Inflammatory macrophage treated with lipopolysaccharide for 4 hours (primary cell): ENCODE measurements at regions not wholly inside any gene's neighbourhood (a gene's known extent, or its start where the extent isn't known, plus 50 kb on each side); places are given as distances from the start of the nearest gene placed in this dataset.

ENCODE experiments used
- DNase-seq: peaks from one replicate; pipeline ENCODE4 v3.0.0-alpha.2; 2020

DNA sequence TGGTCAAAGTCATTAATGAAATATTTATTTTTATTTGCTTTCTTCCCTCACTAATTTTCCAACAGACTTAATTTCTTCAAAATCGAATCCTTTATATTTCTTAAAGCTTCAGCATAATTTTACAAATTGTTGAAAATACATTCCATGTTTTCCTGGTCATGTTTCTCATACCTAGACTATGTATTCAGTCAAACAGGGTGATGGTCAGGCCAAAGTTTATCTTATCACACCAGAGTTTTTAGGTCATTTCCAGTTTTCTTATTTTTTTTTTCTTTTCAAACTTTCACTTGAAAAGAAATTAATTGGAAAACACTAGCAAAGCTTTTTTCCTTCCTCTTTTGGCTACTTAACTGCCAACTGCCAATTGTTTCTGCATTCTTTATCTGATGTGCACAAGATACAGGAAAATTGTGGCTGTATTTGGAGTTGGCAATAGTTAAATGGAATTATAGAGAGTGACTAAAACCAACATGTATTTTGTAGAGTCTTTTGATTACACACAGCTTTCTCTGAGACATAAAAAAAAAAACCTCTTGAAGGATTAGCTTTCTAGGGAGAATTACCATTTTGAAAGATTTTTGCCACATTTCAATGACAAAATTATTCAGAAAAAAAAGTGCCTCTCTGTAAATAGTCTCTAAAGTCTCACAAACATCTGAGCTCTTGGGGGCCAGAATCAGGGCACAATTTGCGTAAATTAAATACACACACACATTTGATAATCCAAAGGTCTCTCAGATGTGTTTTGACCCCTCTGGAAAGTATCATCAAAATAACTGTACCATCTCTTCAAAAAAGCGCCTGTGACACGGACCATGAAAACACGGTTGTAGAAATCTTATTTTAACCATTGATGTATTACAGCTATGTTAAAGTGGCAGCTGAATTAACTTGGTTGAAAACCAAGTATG, 603.2 kb upstream of the KCNMB2 start:
- DNase-seq = peak; percentile 7

- DNase-seq = no peak
Measured at GRCh38 chr3:177934001-177934891, 602.0 kb upstream of the KCNMB2 start.

- no peak for DNase-seq
Measured at GRCh38 chr3:177935047-177935446, 601.2 kb upstream of the KCNMB2 start.

- DNase-seq = no peak
Measured at GRCh38 chr3:177936721-177937120, 599.5 kb upstream of the KCNMB2 start.

DNA sequence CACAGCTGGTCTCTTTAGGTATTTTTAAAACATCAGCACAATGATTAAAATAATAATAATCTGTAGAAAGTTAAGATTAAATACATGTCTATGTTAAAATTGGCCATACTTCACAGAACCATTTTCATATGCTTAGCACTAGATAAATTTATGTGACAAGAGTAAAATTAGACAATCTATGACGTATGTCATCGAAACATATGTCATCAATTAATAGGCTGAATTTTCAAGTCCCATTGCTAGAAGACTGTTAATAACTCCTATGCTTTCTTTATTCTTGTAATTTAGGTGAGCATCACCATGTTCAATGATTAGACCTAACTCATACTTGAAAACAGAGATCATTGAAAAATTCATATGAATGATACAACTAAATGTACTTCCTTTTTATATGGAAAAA, 593.3 kb upstream of the KCNMB2 start:
- no peak for DNase-seq

GRCh38 chr3:177944228-177944661, 592.0 kb upstream of the KCNMB2 start:
- DNase-seq = peak; percentile 88

DNA sequence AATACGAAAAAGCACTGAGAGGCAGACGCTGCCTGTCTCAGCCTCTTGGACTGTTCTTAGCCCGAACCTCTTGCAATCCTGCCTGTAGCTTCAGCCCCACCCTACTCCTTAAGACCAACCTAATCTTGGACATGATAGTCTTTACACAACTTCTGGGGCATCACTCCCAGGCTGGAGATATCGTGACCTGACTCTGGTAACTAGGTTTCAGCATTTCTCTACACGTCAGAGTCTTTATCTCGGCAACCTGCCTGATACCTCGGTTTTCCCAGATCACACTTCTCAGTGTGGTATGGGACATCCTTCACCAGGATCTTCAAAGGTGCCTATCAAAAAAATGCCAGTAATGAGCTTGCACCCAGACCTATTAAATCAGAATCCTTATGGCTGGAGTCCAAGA, 590.2 kb upstream of the KCNMB2 start:
- DNase-seq = no peak

- no peak for DNase-seq
Measured at GRCh38 chr3:177946497-177946896, 589.7 kb upstream of the KCNMB2 start.

DNA sequence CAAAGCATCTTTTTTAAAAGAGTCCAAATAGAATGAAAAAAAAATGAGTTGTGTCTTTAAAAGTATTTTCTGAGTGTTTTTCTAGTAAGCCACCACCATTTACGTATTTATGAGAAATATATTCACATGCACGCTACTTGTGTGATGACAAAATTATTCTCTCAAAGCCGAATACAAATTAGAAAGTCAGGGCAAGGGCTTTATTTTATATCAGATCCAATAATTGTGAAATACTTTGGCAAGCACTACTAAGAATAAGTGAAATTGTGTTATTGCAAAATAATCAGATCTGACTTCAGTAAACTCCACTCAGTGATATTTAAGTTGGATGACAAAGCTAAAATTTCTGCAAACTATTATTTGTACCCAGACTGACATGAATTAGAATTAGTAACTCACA, 589.3 kb upstream of the KCNMB2 start:
- DNase-seq = peak; percentile 65

- DNase-seq = no peak
Measured at GRCh38 chr3:177947901-177948300, 588.3 kb upstream of the KCNMB2 start.

DNA sequence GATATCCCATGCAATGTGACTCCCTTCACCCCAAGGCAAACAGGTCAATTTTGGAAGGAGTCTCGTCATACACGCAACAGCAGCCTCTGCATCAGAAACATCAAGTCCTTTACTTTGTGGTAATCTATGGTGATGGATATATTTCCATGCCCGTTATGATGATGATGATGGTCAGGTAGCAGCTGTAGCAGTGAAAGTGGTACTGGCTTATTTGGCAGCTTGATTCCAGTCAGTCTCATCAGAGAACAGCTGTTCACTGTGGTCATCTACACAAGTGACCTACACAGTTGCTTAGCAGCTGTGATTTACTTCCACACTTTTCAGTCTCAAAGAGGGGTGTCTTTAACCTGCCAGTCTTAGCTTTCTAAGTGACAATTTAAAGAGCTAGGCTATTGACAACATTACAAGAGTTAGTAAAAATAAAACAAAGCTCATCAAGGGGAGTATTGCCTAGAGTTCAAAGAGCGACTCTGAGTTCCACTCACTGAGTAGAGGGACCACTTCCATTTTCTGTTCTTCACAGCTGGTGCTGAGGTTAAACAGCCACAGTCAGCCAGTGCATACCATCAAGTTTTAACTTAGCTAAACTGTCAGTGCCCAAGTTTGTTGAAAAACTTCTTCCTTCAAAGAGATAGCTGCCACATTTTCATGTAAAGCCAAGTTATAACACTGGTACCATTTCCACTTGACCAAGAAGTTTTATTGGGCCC, 587.4 kb upstream of the KCNMB2 start:
- no peak for DNase-seq

DNA sequence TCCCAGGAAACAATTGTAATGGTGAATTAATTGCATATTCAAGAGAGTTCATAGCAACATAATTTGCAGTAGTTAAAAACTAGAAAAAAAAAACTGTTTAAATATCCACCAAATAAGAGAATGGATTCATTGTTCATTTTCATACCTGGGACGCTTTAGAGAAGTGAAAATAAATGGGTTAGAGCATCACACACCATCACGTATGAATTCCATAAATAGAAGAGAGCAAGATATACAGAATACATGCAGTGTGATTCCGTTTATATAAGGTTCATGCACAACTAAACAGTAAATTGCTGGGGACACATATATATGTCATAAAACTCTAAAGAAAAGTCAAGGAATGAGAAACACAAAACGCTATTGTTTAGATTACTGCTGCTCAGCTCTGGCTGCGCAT, 577.0 kb upstream of the KCNMB2 start:
- no peak for DNase-seq

- no peak for DNase-seq
Measured at GRCh38 chr3:177960014-177960413, 576.2 kb upstream of the KCNMB2 start.

DNA sequence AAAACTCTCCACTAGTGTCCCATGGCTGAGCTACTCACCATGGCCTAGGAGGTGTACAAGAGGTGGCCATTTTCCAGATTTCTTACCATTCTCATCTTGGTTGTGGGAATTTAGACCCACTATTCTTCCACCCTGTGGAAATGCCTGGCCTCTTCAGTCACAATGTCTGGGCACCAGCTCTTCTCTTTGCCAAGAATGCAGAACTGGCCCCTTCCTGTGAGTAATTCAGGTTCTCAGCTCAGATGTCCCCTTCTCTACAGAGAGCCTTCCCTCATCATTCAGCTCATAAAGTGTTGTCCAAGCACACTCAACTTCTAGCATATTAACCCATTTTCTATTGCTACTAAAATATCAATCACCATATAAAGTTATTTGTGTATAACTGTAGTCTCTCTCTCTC, 575.5 kb upstream of the KCNMB2 start:
- DNase-seq = no peak

DNA sequence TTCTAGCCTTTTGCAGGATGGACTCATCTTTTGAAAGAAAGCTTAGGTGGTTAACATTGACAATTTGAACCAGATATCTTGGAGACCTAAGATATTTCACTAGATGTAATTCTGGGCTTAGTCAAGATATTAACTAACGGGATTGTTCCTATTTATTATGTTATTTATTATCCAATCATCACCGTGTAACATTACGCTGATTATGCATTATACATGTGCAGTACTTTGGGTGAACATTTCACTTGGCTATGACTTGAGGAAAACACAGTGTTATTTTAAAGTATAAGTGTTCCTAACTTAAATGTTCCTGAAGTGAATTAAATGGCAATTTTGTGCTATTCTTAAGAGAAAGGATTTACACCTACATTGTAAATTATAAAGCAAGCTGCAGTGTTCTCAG, 574.5 kb upstream of the KCNMB2 start:
- no peak for DNase-seq

DNA sequence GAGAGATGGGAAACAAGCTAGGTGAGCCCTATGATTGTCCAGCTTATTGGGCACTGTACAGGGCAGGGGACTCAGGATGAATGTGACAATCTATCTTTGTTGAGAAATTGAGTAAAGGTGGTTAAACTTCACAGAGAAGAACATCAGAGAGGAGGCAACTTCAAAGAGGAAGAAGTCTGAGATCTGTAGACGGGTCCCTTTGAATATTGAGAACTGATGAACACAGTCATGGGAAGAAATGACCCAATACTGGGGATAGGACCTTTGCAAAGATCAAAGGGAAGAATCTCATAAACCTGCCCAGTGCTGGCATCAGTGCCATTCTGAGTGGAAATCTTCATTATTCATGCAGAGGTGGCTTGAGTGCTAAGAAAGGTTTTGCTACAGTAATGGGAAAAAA, 569.7 kb upstream of the KCNMB2 start:
- no peak for DNase-seq

DNA sequence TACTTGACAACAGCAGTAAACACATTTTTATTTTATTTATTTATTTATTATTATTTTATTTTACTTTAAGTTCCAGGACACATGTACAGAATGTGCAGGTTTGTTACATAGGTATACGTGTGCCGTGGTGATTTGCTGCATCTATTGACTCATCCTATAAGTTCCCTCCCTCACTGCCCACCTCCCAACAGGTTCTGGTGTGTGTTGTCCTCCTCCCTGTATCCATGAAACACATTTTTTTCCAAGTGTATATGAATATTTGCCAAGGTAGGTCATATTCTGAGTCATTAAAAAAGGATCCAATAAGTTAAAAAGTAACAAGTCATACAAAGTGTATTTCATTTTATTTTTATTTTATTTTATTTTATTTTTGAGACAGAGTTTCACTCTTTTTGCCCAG, 567.3 kb upstream of the KCNMB2 start:
- no peak for DNase-seq

GRCh38 chr3:177973241-177973840, 562.9 kb upstream of the KCNMB2 start:
- no peak for DNase-seq

DNA sequence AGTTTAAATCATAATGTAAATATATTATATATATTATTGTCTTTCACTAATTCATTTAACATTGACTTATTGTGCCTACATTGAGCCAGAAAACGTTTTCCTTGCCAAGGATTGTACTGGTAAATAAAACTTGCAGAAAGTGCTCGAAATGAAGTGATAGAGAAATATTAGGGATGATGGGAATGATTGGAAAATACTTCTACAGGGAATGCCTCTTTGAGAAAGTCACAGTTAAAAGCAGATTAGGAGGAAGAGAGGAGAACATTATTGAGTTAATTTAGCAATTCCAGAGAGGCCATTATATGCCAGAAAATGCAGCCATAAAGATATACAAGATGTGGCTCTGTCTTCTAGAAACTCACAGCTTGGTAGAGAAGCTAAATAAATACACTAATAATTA, 560.0 kb upstream of the KCNMB2 start:
- no peak for DNase-seq

- DNase-seq = peak; percentile 38
Measured at GRCh38 chr3:177976866-177977265, 559.4 kb upstream of the KCNMB2 start.

GRCh38 chr3:177977381-177978158, 558.7 kb upstream of the KCNMB2 start:
- DNase-seq = peak; percentile 90

GRCh38 chr3:177978946-177979345, 557.3 kb upstream of the KCNMB2 start:
- no peak for DNase-seq
